Pancreas (tissue), 10 donors: ENCODE measurements at regions not wholly inside any gene's neighbourhood (a gene's known extent, or its start where the extent isn't known, plus 50 kb on each side); places are given as distances from the start of the nearest gene placed in this dataset.

Experiments
- ATAC-seq, 4 donors: fragments of 200-7000 bp; cut with Tn5 transposase; one replicate each; pipeline versions ENCODE4 v1.8.0 to v1.9.1; 2020; ENCODE audit warnings: mild to moderate bottlenecking in 4 of 4, moderate library complexity in 4 of 4
- DNase-seq, 6 donors: peaks; one replicate each; pipeline ENCODE4 v3.0.0-alpha.2; 2020
- FAIRE-seq: peaks from 2 replicates; lab custom pipeline; 2012; peaks lifted over from hg19 to GRCh38; lab: Jason Lieb, UNC
- H3K27ac ChIP-seq, 4 donors: fragments of 200-600 bp; sonication (generic); 1 replicate in 3 of 4; 2 replicates in 1 of 4; pipeline versions ENCODE4 v1.5.0 to v1.8.0; 2020
- H3K27me3 ChIP-seq, 4 donors: fragments of 200-600 bp; one replicate each; pipeline ENCODE4 v1.8.0; 2021
- H3K36me3 ChIP-seq, 3 donors: fragments of 200-600 bp; sonication (generic) in 1 of 3; one replicate each; pipeline versions ENCODE4 v1.5.0 to v1.8.0; 2020 to 2021
- H3K4me1 ChIP-seq, 3 donors: fragments of 200-600 bp; one replicate each; pipeline ENCODE4 v1.8.0; 2021
- H3K4me3 ChIP-seq, 4 donors: fragments of 200-600 bp; sonication (generic) in 2 of 4; one replicate each; pipeline versions ENCODE4 v1.5.0 to v1.8.0; 2020 to 2021
- H3K9me3 ChIP-seq, 4 donors: fragments of 200-600 bp; one replicate each; pipeline ENCODE4 v1.8.0; 2021
- CTCF ChIP-seq, 4 donors: fragments of 200-600 bp; sonication (generic) in 3 of 4; IDR thresholded peaks; one replicate each; pipeline versions ENCODE4 v1.5.0 to v1.8.0; 2021; ENCODE audit warnings: antibody characterized with exemption in 4 of 4
- WGBS, 2 donors: extraction: QIAGEN DNeasy Blood & Tissue Kit; methylation state at CpG; one replicate each; pipeline ENCODE4 v1.1.7; 2013; 5-methylcytosine and 5-hydroxymethylcytosine counted together
- intact Hi-C, 3 donors: fragments of 100-400 bp; cut with DNase I; formaldehyde crosslinking; loops; one replicate each; pipeline versions ENCODE4 v1.11.1 to v1.14.2; 2022
- donor health status: healthy with polysubstance abuse.
- donor health status: DM: no; HTN: no; CAD: no; lungs with moderate emphysema.
- donor health status: DM: no; HTN: no; CAD: no.
- donor health status: control.
- donor health status: control.
- donor health status: Bipolar disorder and iron deficiency.
- donor health status: DM: yes; HTN: yes; CAD: no.
- donor health status: DM: no; HTN: no; CAD: no.
- donor health status: DM: no; HTN: no; CAD: no.
- donor health status: DM: yes; HTN: yes; CAD: no.

GRCh38 chr7:49325571-49325970 lies 401.2 kb downstream of the CDC14C start:
- intact Hi-C loops: no loop called here
- Histone ChIP-seq H3K27me3 (no peaks in the 10 kb centered on the region), H3K4me1 (no peaks in the 10 kb centered on the region), H3K9me3 (no peaks in the 10 kb centered on the region), H3K4me3 (no peak overlapping the region), H3K27ac (no peak overlapping the region), H3K36me3 (no peaks in the 10 kb centered on the region)
- 52 to 64% methylated on average over 4 of the region's 4 CpGs for WGBS, 2 donors
- DNase-seq: no peak
- no peak for TF ChIP-seq CTCF (IDR thresholded peaks at IDR 0.05)
- FAIRE-seq: no peak
- no peak for ATAC-seq

- intact Hi-C loops: no loop called here
- no peak overlapping the region for H3K27ac ChIP-seq
- H3K9me3 ChIP-seq: no peaks in the 10 kb centered on the region
- FAIRE-seq: no peak
- DNase-seq: no peak
- ATAC-seq: no peak
- WGBS, 2 donors: 72 to 87% methylated on average over 8 of the region's 8 CpGs
- H3K36me3 ChIP-seq: no peaks in the 10 kb centered on the region
- H3K27me3 ChIP-seq: no peaks in the 10 kb centered on the region
- H3K4me3 ChIP-seq: no peak overlapping the region
- no peaks in the 10 kb centered on the region for H3K4me1 ChIP-seq
- no peak for TF ChIP-seq CTCF (IDR thresholded peaks at IDR 0.05)
Observed at GRCh38 chr7:49327155-49327554, 402.8 kb downstream of the CDC14C start.

- no peaks in the 10 kb centered on the region for H3K36me3 ChIP-seq
- peaks cover 0 to 6% (median 0%) of the 10 kb centered on the region in 4 donors for H3K27me3 ChIP-seq
- WGBS, 2 donors: 55 to 61% methylated on average over 4 of the region's 4 CpGs
- no peak overlapping the region for H3K27ac ChIP-seq
- no peaks in the 10 kb centered on the region for H3K9me3 ChIP-seq
- DNase-seq: no peak
- H3K4me1 ChIP-seq: no peaks in the 10 kb centered on the region
- ATAC-seq: no peak
- no peak for FAIRE-seq
- intact Hi-C loops: no loop called here
- no peak for TF ChIP-seq CTCF (IDR thresholded peaks at IDR 0.05)
- no peak overlapping the region for H3K4me3 ChIP-seq
Observed at GRCh38 chr7:49333180-49333881, 409.0 kb downstream of the CDC14C start.

GRCh38 chr7:49341849-49342248 lies 417.5 kb downstream of the CDC14C start:
- Histone ChIP-seq H3K27me3 (peaks cover 0 to 6% (median 0%) of the 10 kb centered on the region in 4 donors), H3K36me3 (no peaks in the 10 kb centered on the region), H3K4me3 (no peak overlapping the region), H3K9me3 (no peaks in the 10 kb centered on the region), H3K4me1 (no peaks in the 10 kb centered on the region), H3K27ac (no peak overlapping the region)
- TF ChIP-seq CTCF (IDR thresholded peaks at IDR 0.05): no peak
- 64 to 86% methylated on average over 3 of the region's 3 CpGs for WGBS, 2 donors
- no peak for ATAC-seq
- intact Hi-C loops: no loop called here
- no peak for FAIRE-seq
- DNase-seq: no peak

GRCh38 chr7:49344556-49344955 lies 420.2 kb downstream of the CDC14C start:
- intact Hi-C loops: no loop called here
- Histone ChIP-seq H3K27ac (no peak overlapping the region), H3K36me3 (no peaks in the 10 kb centered on the region), H3K27me3 (no peaks in the 10 kb centered on the region), H3K4me3 (no peak overlapping the region), H3K4me1 (no peaks in the 10 kb centered on the region), H3K9me3 (no peaks in the 10 kb centered on the region)
- DNase-seq (no peak), ATAC-seq (no peak), FAIRE-seq (no peak)
- WGBS, 2 donors: 61 to 68% methylated on average over 1 of the region's 1 CpG
- no peak for TF ChIP-seq CTCF (IDR thresholded peaks at IDR 0.05)
